GM12878 (cell line): ENCODE measurements at regions not wholly inside any gene's neighbourhood (a gene's known extent, or its start where the extent isn't known, plus 50 kb on each side); places are given as distances from the start of the nearest gene placed in this dataset. TPM values are rescaled to one million over a fixed set of nuclear protein-coding genes. Genes with fewer than 3 reads are reported as not detected.

Experiments used
- ATAC-seq: fragments of 200-7000 bp; cut with Tn5 transposase; 3 replicates; pipeline ENCODE4 v1.9.1; 2020; ENCODE audit warnings: mild to moderate bottlenecking, moderate library complexity
- BruUV-seq: library from RNA; stranded (reverse); fragments of 400-500 nt; replicated peaks from 2 replicates; lab custom pipeline; 2021; lab: Mats Ljungman, UMichigan
- CTCF ChIA-PET: fragments of 300-600 bp; sonication (Branson Sonifier 250); formaldehyde crosslinking; extraction: SDS; loops from one replicate; lab custom pipeline; 2021; ENCODE audit warnings: inconsistent platforms; lab: Yijun Ruan, JAX
- POLR2A ChIA-PET: fragments of 350-600 bp; formaldehyde crosslinking; extraction: SDS; loops from one replicate; lab custom pipeline; 2021; ENCODE audit warnings: inconsistent platforms; lab: Charles Lee
- RAD21 ChIA-PET: fragments of 300-600 bp; sonication (Branson Sonifier 250); formaldehyde crosslinking; loops from one replicate; lab custom pipeline; 2023; ENCODE audit warnings: antibody characterized with exemption; ENCODE audit not compliant: unreplicated experiment; lab: Charles Lee
- SMC1A ChIA-PET: fragments of 300-600 bp; sonication (Branson Sonifier 250); formaldehyde crosslinking; loops from one replicate; lab custom pipeline; 2023; ENCODE audit not compliant: unreplicated experiment, uncharacterized antibody; lab: Charles Lee
- DNase-seq: peaks from one replicate; pipeline ENCODE4 v3.0.0-alpha.2; 2011; ENCODE audit warnings: low read depth, low spot score
- FAIRE-seq: peaks from 3 replicates; lab custom pipeline; 2011; peaks lifted over from hg19 to GRCh38; lab: Jason Lieb, UNC
- H2AFZ ChIP-seq: 2 replicates; pipeline ENCODE4 v1.6.0; 2011; ENCODE audit warnings: low read depth, low read length, control low read depth; ENCODE audit not compliant: control insufficient read depth
- H3K27ac ChIP-seq: 2 replicates; pipeline ENCODE4 v1.5.1; 2011; ENCODE audit warnings: control low read depth; ENCODE audit not compliant: control insufficient read depth, insufficient read depth
- H3K27me3 ChIP-seq, 2 experiments: replicated peaks in 1 of 2; 2 replicates each; pipeline versions ENCODE4 v1.6.0 to v1.6.1; 2011; ENCODE audit warnings: low read length in 1 of 2; ENCODE audit not compliant: control insufficient read depth in 2 of 2, insufficient read depth in 2 of 2
- H3K36me3 ChIP-seq, 2 experiments: 2 replicates each; pipeline ENCODE4 v1.5.1; 2011; ENCODE audit warnings: low read length in 1 of 2; ENCODE audit not compliant: control insufficient read depth in 2 of 2, insufficient read depth in 2 of 2
- H3K4me1 ChIP-seq: 2 replicates; pipeline ENCODE4 v1.6.1; 2011; ENCODE audit warnings: mild to moderate bottlenecking, low read length, moderate library complexity, mixed read lengths; ENCODE audit not compliant: control insufficient read depth, insufficient read depth
- H3K4me2 ChIP-seq: 2 replicates; pipeline ENCODE4 v1.6.0; 2011; ENCODE audit warnings: control low read depth; ENCODE audit not compliant: control insufficient read depth, insufficient read depth
- H3K4me3 ChIP-seq: fragments of 200-600 bp; sonication (generic); 2 replicates; pipeline ENCODE4 v1.5.1; 2016
- H3K79me2 ChIP-seq: 2 replicates; pipeline ENCODE4 v1.6.0; 2011; ENCODE audit warnings: low read length; ENCODE audit not compliant: control insufficient read depth, insufficient read depth
- H3K9ac ChIP-seq: 2 replicates; pipeline ENCODE4 v1.8.0; 2011; ENCODE audit warnings: low read length, control low read depth, mixed read lengths; ENCODE audit not compliant: control insufficient read depth, insufficient read depth
- H3K9me3 ChIP-seq: replicated peaks from 3 replicates; pipeline ENCODE4 v1.5.1; 2011; ENCODE audit warnings: mild to moderate bottlenecking, low read length; ENCODE audit not compliant: control insufficient read depth, insufficient read depth
- H4K20me1 ChIP-seq: 2 replicates; pipeline ENCODE4 v1.6.0; 2011; ENCODE audit not compliant: control insufficient read depth, insufficient read depth
- SKIL ChIP-seq: fragments of 450-650 bp; IDR thresholded peaks from 2 replicates; pipeline ENCODE4 v1.6.1; 2017; ENCODE audit warnings: mild to moderate bottlenecking, low read depth, inconsistent platforms; ENCODE audit not compliant: poor library complexity, severe bottlenecking
- SMC3 ChIP-seq: IDR thresholded peaks from 2 replicates; pipeline ENCODE4 v1.6.1; 2011; ENCODE audit warnings: low read length, improper control_type of control experiment, borderline replicate concordance
- WGBS: methylation state at CpG from one replicate; pipeline ENCODE4 v1.1.6; 2016; ENCODE audit warnings: low lambda C conversion rate; ENCODE audit not compliant: insufficient replicate concordance, insufficient coverage; ENCODE audit errors: missing lambda C conversion rate; 5-methylcytosine and 5-hydroxymethylcytosine counted together
- in situ Hi-C: fragments of 300-500 bp; cut with MboI; formaldehyde crosslinking; loops from 9 replicates; pipeline ENCODE4 v1.14.3; 2018; ENCODE audit warnings: mixed read lengths
- intact Hi-C: fragments of 100-400 bp; cut with micrococcal nuclease; formaldehyde crosslinking; loops from one replicate; pipeline ENCODE4 v1.14.2; 2022; ENCODE audit not compliant: unreplicated experiment
- small RNA-seq: library from RNA; depleted of rRNA; stranded (forward); fragments of <200 nt; gene quantifications from one replicate; pipeline ENCODE3, GENCODE V24; 2014

GRCh38 chr14:41957459-41957858, 350.8 kb downstream of the LRFN5 start:
- Histone ChIP-seq H3K9me3 (no peaks in the 10 kb centered on the region), H3K27me3 (no peaks in the 10 kb centered on the region), H4K20me1 (no peaks in the 10 kb centered on the region), H2AFZ (no peak overlapping the region), H3K4me3 (no peak overlapping the region), H3K9ac (no peak overlapping the region), H3K36me3 (no peaks in the 10 kb centered on the region), H3K4me1 (no peaks in the 10 kb centered on the region), H3K4me2 (no peak overlapping the region), H3K27ac (no peak overlapping the region), H3K79me2 (no peaks in the 10 kb centered on the region)
- ChIA-PET CTCF (no interaction called here), POLR2A (no interaction called here), SMC1A (no interaction called here), RAD21 (no interaction called here)
- ATAC-seq (no peak), DNase-seq (no peak), FAIRE-seq (no peak)
- 73% methylated on average over 1 of the region's 1 CpG for WGBS
- TF ChIP-seq SMC3 (no peak), SKIL (no peak)
- in situ Hi-C loops (no loop called here), intact Hi-C loops (no loop called here)
- no TSS peak for BruUV-seq

Small RNA genes lying in the stretch of these regions (small RNA-seq; reads per million reads assigned to genes)
- not detected for gene AL163153.1
- gene AL358913.1: not detected
- gene AL442163.3: not detected
